ENCODE measurements at regions not wholly inside any gene's neighbourhood (a gene's known extent, or its start where the extent isn't known, plus 50 kb on each side); places are given as distances from the start of the nearest gene placed in this dataset.

- peak; percentile 19 for DNase-seq
- Histone ChIP-seq H3K9ac (no peak overlapping the region), H3K79me2 (ENCODE audit: insufficient read depth) (no peaks in the 10 kb centered on the region), H3K9me2 (no peaks in the 10 kb centered on the region), H4K20me1 (ENCODE audit: insufficient read depth) (no peaks in the 10 kb centered on the region), H3K36me3 (replicated peaks in 1 of 2; ENCODE audit: control insufficient read depth in 1 of 2, insufficient read depth in 2 of 2, low read length in 1 of 2) (no peaks in the 10 kb centered on the region), H2AFZ (ENCODE audit: low read depth) (no peak overlapping the region), H3F3A (replicated peaks; ENCODE audit: insufficient read depth) (no peaks in the 10 kb centered on the region), H3K4me3 (ENCODE audit: low read depth in 2 of 2, low read length in 1 of 2) (no peak overlapping the region), H3K9me3 (no peaks in the 10 kb centered on the region), H3K4me2 (no peak overlapping the region), H3K27me3 (ENCODE audit: insufficient read depth) (no peaks in the 10 kb centered on the region), H3K27ac (ENCODE audit: low read depth in 2 of 2, low read length in 1 of 2) (no peak overlapping the region), H3K4me1 (ENCODE audit: control insufficient read depth in 1 of 2, insufficient read depth in 2 of 2, low read depth in 1 of 2, low read length in 1 of 2) (peaks cover 0 to 1% of the 10 kb centered on the region in 2 experiments; a peak in 1 of 4 replicates)
- ChIA-PET CTCF (interaction anchor here (1.7 kb wide), 1 partner anchor 9 kb away, joined by 4 read pairs; no protein-coding TSS in a partner anchor), POLR2A (no interaction called here)
- WGBS (ENCODE audit: low lambda C conversion rate), result 19% methylated on average over 8 of the region's 8 CpGs
- TF ChIP-seq NRF1 (IDR thresholded peaks at IDR 0.05; ENCODE audit: low read depth, low read length) (no peak), EZH2phosphoT487 (IDR thresholded peaks at IDR 0.05; ENCODE audit: borderline replicate concordance, low read depth) (no peak), SIN3A (IDR thresholded peaks at IDR 0.05; ENCODE audit: borderline replicate concordance, low read depth, low read length) (no peak), FOSL2 (IDR thresholded peaks at IDR 0.05; ENCODE audit: borderline replicate concordance, low read depth) (no peak), USF2 (IDR thresholded peaks at IDR 0.05; ENCODE audit: borderline replicate concordance, low read depth, low read length) (no peak), SMC3 (IDR thresholded peaks at IDR 0.05; ENCODE audit: low read depth, low read length) (no peak)
Measured at GRCh38 chr16:79303959-79304387, 296.6 kb downstream of the MAF start.

- Histone ChIP-seq H3K9me2 (no peaks in the 10 kb centered on the region), H3K79me2 (ENCODE audit: insufficient read depth) (no peaks in the 10 kb centered on the region), H3K27me3 (ENCODE audit: insufficient read depth) (no peaks in the 10 kb centered on the region), H3K4me1 (ENCODE audit: control insufficient read depth in 1 of 2, insufficient read depth in 2 of 2, low read depth in 1 of 2, low read length in 1 of 2) (peaks cover 0 to 6% of the 10 kb centered on the region in 2 experiments; a peak in 1 of 4 replicates), H3K27ac (ENCODE audit: low read depth in 2 of 2, low read length in 1 of 2) (no peak overlapping the region), H4K20me1 (ENCODE audit: insufficient read depth) (no peaks in the 10 kb centered on the region), H3K36me3 (replicated peaks in 1 of 2; ENCODE audit: control insufficient read depth in 1 of 2, insufficient read depth in 2 of 2, low read length in 1 of 2) (no peaks in the 10 kb centered on the region), H3K4me2 (no peak overlapping the region), H3F3A (replicated peaks; ENCODE audit: insufficient read depth) (no peaks in the 10 kb centered on the region), H3K4me3 (ENCODE audit: low read depth in 2 of 2, low read length in 1 of 2) (no peak overlapping the region), H3K9ac (no peak overlapping the region), H3K9me3 (no peaks in the 10 kb centered on the region), H2AFZ (ENCODE audit: low read depth) (no peak overlapping the region)
- WGBS (ENCODE audit: low lambda C conversion rate), result 10% methylated on average over 3 of the region's 3 CpGs
- TF ChIP-seq SMC3 (IDR thresholded peaks at IDR 0.05; ENCODE audit: low read depth, low read length) (no peak), GABPA (IDR thresholded peaks at IDR 0.05; ENCODE audit: low read depth) (no peak), FOXM1 (IDR thresholded peaks at IDR 0.05; ENCODE audit: low read depth) (no peak)
- no peak for DNase-seq
- ChIA-PET CTCF (no interaction called here), POLR2A (no interaction called here)
Measured at GRCh38 chr16:79303206-79303605, 297.3 kb downstream of the MAF start.

GRCh38 chr16:79302731-79303130 is 297.8 kb downstream of the MAF start:
- H3K9me2 ChIP-seq, result no peaks in the 10 kb centered on the region

More at GRCh38 chr16:79302731-79303130, 297.8 kb downstream of the MAF start:
- Histone ChIP-seq H3K36me3 (replicated peaks in 1 of 2; ENCODE audit: control insufficient read depth in 1 of 2, insufficient read depth in 2 of 2, low read length in 1 of 2) (no peaks in the 10 kb centered on the region), H3K9me3 (no peaks in the 10 kb centered on the region), H3K4me2 (no peak overlapping the region), H3K4me3 (ENCODE audit: low read depth in 2 of 2, low read length in 1 of 2) (no peak overlapping the region), H3K27ac (ENCODE audit: low read depth in 2 of 2, low read length in 1 of 2) (no peak overlapping the region), H3F3A (replicated peaks; ENCODE audit: insufficient read depth) (no peaks in the 10 kb centered on the region), H4K20me1 (ENCODE audit: insufficient read depth) (no peaks in the 10 kb centered on the region), H3K79me2 (ENCODE audit: insufficient read depth) (no peaks in the 10 kb centered on the region), H3K27me3 (ENCODE audit: insufficient read depth) (no peaks in the 10 kb centered on the region), H2AFZ (ENCODE audit: low read depth) (no peak overlapping the region), H3K4me1 (ENCODE audit: control insufficient read depth in 1 of 2, insufficient read depth in 2 of 2, low read depth in 1 of 2, low read length in 1 of 2) (peaks cover 0 to 6% of the 10 kb centered on the region in 2 experiments; a peak in 1 of 4 replicates), H3K9ac (no peak overlapping the region)
- 50% methylated on average over 7 of the region's 7 CpGs for WGBS (ENCODE audit: low lambda C conversion rate)
- no peak for DNase-seq
- POLR2A ChIA-PET, result interaction anchor here (0.6 kb wide), 1 partner anchor 20 kb away, joined by 5 read pairs; no protein-coding TSS in a partner anchor
- TF ChIP-seq TEAD4 (IDR thresholded peaks at IDR 0.05; ENCODE audit: borderline replicate concordance, insufficient read depth) (no peak), TCF12 (IDR thresholded peaks at IDR 0.05) (no peak), RAD21 (IDR thresholded peaks at IDR 0.05; ENCODE audit: low read length) (no peak), TAF1 (IDR thresholded peaks at IDR 0.05; ENCODE audit: borderline replicate concordance, low read depth, low read length) (no peak), EP300 (IDR thresholded peaks at IDR 0.05; ENCODE audit: borderline replicate concordance in 1 of 2, low read depth in 1 of 2, low read length in 1 of 2) (no peak), CHD2 (IDR thresholded peaks at IDR 0.05; ENCODE audit: low read length, partially characterized antibody) (no peak), SIN3A (IDR thresholded peaks at IDR 0.05; ENCODE audit: borderline replicate concordance, low read depth, low read length) (no peak), MXI1 (IDR thresholded peaks at IDR 0.05; ENCODE audit: low read depth, low read length) (no peak), GABPA (IDR thresholded peaks at IDR 0.05; ENCODE audit: low read depth) (no peak), RFX5 (IDR thresholded peaks at IDR 0.05; ENCODE audit: low read length) (no peak), YY1 (IDR thresholded peaks at IDR 0.05; ENCODE audit: low read depth) (no peak), SMC3 (IDR thresholded peaks at IDR 0.05; ENCODE audit: low read depth, low read length) (no peak), NFIC (IDR thresholded peaks at IDR 0.05; ENCODE audit: borderline replicate concordance) (no peak), EZH2phosphoT487 (IDR thresholded peaks at IDR 0.05; ENCODE audit: borderline replicate concordance, low read depth) (no peak), USF1 (IDR thresholded peaks at IDR 0.05; ENCODE audit: borderline replicate concordance, low read depth) (no peak), GATA2 (CRISPR knock-in tag; IDR thresholded peaks at IDR 0.05) (no peak)
- CTCF ChIA-PET, result no interaction called here

All from SK-N-SH (cell line).